Naive thymus-derived CD4-positive, alpha-beta T cell (primary cell): ENCODE measurements at regions not wholly inside any gene's neighbourhood (a gene's known extent, or its start where the extent isn't known, plus 50 kb on each side); places are given as distances from the start of the nearest gene placed in this dataset.
"Not testable (repeated sequence)": the region's sequence is repeated elsewhere in the genome, so short reads cannot be mapped to it uniquely, and the experiment has no call there.

Experiments
- ATAC-seq: fragments of 150-1000 bp; cut with Tn5 transposase; 2 replicates; pipeline ENCODE4 v1.10.0; 2021; ENCODE audit warnings: mild to moderate bottlenecking, moderate library complexity
- CTCF ChIA-PET: fragments of 350-600 bp; sonication (Branson Sonifier 250); formaldehyde crosslinking; loops from one replicate; lab custom pipeline; 2021; ENCODE audit warnings: antibody characterized with exemption; lab: Charles Lee
- POLR2A ChIA-PET: fragments of 350-600 bp; sonication (Branson Sonifier 250); formaldehyde crosslinking; loops from one replicate; lab custom pipeline; 2021; ENCODE audit warnings: antibody characterized with exemption, inconsistent platforms; lab: Charles Lee
- DNase-seq, 9 donors: peaks; one replicate each; pipeline versions ENCODE4 v3.0.0 to v3.0.0-alpha.2; 2020 to 2022; ENCODE audit warnings: mixed read lengths in 1 of 9
- H3K27ac ChIP-seq: one replicate; pipeline ENCODE4 v1.7.0; 2013; ENCODE audit warnings: mild to moderate bottlenecking, low read depth, low read length, moderate library complexity
- H3K27me3 ChIP-seq, 2 donors: one replicate each; pipeline ENCODE4 v1.7.0; 2013; ENCODE audit warnings: low read length in 2 of 2, mild to moderate bottlenecking in 2 of 2, moderate library complexity in 2 of 2; ENCODE audit not compliant: control insufficient read depth in 2 of 2, insufficient read depth in 2 of 2
- H3K36me3 ChIP-seq, 3 experiments: 1 replicate in 2 of 3; 2 replicates in 1 of 3; pipeline ENCODE4 v1.7.0; 2013; ENCODE audit warnings: low read length in 3 of 3, mild to moderate bottlenecking in 3 of 3, moderate library complexity in 1 of 3; ENCODE audit not compliant: insufficient read depth in 3 of 3, control insufficient read depth in 2 of 3
- H3K4me1 ChIP-seq, 2 donors: one replicate each; pipeline ENCODE4 v1.7.0; 2013; ENCODE audit warnings: low read length in 2 of 2, mild to moderate bottlenecking in 2 of 2, moderate library complexity in 1 of 2; ENCODE audit not compliant: control insufficient read depth in 2 of 2, insufficient read depth in 2 of 2
- H3K4me3 ChIP-seq: 2 replicates; pipeline ENCODE4 v1.7.0; 2013; ENCODE audit warnings: mild to moderate bottlenecking, low read length
- H3K9me3 ChIP-seq, 3 experiments: 1 replicate in 2 of 3; 2 replicates in 1 of 3; pipeline ENCODE4 v1.7.0; 2013; ENCODE audit warnings: low read length in 3 of 3; ENCODE audit not compliant: control insufficient read depth in 2 of 3
- H3K27ac Mint-ChIP-seq, 9 donors: one replicate each; pipeline ENCODE4 v1.8.0; 2020 to 2022; ENCODE audit warnings: mixed read lengths in 9 of 9, mild to moderate bottlenecking in 8 of 9, moderate library complexity in 5 of 9, inconsistent platforms in 2 of 9
- H3K27me3 Mint-ChIP-seq, 5 donors: one replicate each; pipeline ENCODE4 v1.8.0; 2021 to 2022; ENCODE audit warnings: mixed read lengths in 5 of 5, mild to moderate bottlenecking in 1 of 5
- H3K36me3 Mint-ChIP-seq, 5 donors: one replicate each; pipeline ENCODE4 v1.8.0; 2020 to 2022; ENCODE audit warnings: mixed read lengths in 5 of 5, mild to moderate bottlenecking in 3 of 5, inconsistent platforms in 1 of 5
- H3K4me1 Mint-ChIP-seq, 7 donors: one replicate each; pipeline ENCODE4 v1.8.0; 2020 to 2022; ENCODE audit warnings: mixed read lengths in 7 of 7, mild to moderate bottlenecking in 3 of 7, inconsistent platforms in 1 of 7
- H3K4me3 Mint-ChIP-seq, 10 donors: one replicate each; pipeline ENCODE4 v1.8.0; 2020 to 2022; ENCODE audit warnings: mild to moderate bottlenecking in 10 of 10, mixed read lengths in 10 of 10, moderate library complexity in 6 of 10, inconsistent platforms in 2 of 10
- H3K9me3 Mint-ChIP-seq, 11 donors: one replicate each; pipeline ENCODE4 v1.8.0; 2020 to 2022; ENCODE audit warnings: mixed read lengths in 11 of 11, mild to moderate bottlenecking in 4 of 11, inconsistent platforms in 1 of 11, moderate library complexity in 1 of 11
- intact Hi-C, 2 donors: fragments of 100-400 bp; cut with micrococcal nuclease; formaldehyde crosslinking; loops; one replicate each; pipeline ENCODE4 v1.15.1; 2023

- H3K9me3 ChIP-seq, CTCF ChIA-PET, H3K4me1 Mint-ChIP-seq, H3K4me3 ChIP-seq, H3K4me1 ChIP-seq, H3K27ac ChIP-seq, intact Hi-C loops, POLR2A ChIA-PET, DNase-seq, H3K27me3 ChIP-seq, H3K9me3 Mint-ChIP-seq, H3K4me3 Mint-ChIP-seq, H3K27ac Mint-ChIP-seq, H3K36me3 ChIP-seq, H3K36me3 Mint-ChIP-seq: not testable (repeated sequence)
- H3K27me3 Mint-ChIP-seq, result peaks cover 0 to 23% (median 17%) of the 10 kb centered on the region in 5 donors
- peak; percentile 75 for ATAC-seq
Observed at GRCh38 chr5:50922134-50922941, 255.9 kb downstream of the PARP8 start.

GRCh38 chr5:50922942-50923767 is 256.7 kb downstream of the PARP8 start:
- Mint-ChIP-seq H3K4me1 (no peaks in the 10 kb centered on the region), H3K36me3 (no peaks in the 10 kb centered on the region), H3K27me3 (peaks cover 0 to 21% (median 17%) of the 10 kb centered on the region in 5 donors), H3K9me3 (peaks cover 0 to 5% (median 0%) of the 10 kb centered on the region in 11 donors), H3K4me3 (no peak overlapping the region), H3K27ac (no peak overlapping the region)
- Histone ChIP-seq H3K36me3 (no peaks in the 10 kb centered on the region), H3K9me3 (no peaks in the 10 kb centered on the region), H3K27ac (no peak overlapping the region), H3K4me3 (no peak overlapping the region), H3K27me3 (peaks cover 0 to 5% of the 10 kb centered on the region in 2 donors), H3K4me1 (no peaks in the 10 kb centered on the region)
- no peak for DNase-seq
- POLR2A ChIA-PET, result no interaction called here
- ATAC-seq, result no peak
- intact Hi-C loops, result no loop called here
- CTCF ChIA-PET, result no interaction called here

- intact Hi-C loops, result no loop called here
- CTCF ChIA-PET, result no interaction called here
Observed at GRCh38 chr5:50923768-50924494, 257.5 kb downstream of the PARP8 start.

GRCh38 chr5:50927953-50928352 is 261.5 kb downstream of the PARP8 start:
- H3K27me3 Mint-ChIP-seq, result peaks cover 8 to 40% (median 26%) of the 10 kb centered on the region in 5 donors
- H3K27ac Mint-ChIP-seq, result no peak overlapping the region
- CTCF ChIA-PET, result interaction anchor here (0.6 kb wide), 1 partner anchor 272 kb away, joined by 3 read pairs; no protein-coding TSS in a partner anchor
- H3K4me3 Mint-ChIP-seq, result no peak overlapping the region
- Histone ChIP-seq H3K9me3 (no peaks in the 10 kb centered on the region), H3K36me3 (no peaks in the 10 kb centered on the region), H3K4me3 (no peak overlapping the region), H3K27me3 (peaks cover 0 to 5% of the 10 kb centered on the region in 2 donors), H3K27ac (no peak overlapping the region), H3K4me1 (no peaks in the 10 kb centered on the region)
- ATAC-seq (no peak), DNase-seq (no peak)
- intact Hi-C loops, result no loop called here
- H3K36me3 Mint-ChIP-seq, result no peaks in the 10 kb centered on the region
- peaks cover 0 to 5% (median 0%) of the 10 kb centered on the region in 11 donors for H3K9me3 Mint-ChIP-seq
- POLR2A ChIA-PET, result no interaction called here
- H3K4me1 Mint-ChIP-seq, result no peaks in the 10 kb centered on the region

More at GRCh38 chr5:50923768-50924494, 257.5 kb downstream of the PARP8 start:
- DNase-seq, result no peak
- no peaks in the 10 kb centered on the region for H3K9me3 ChIP-seq
- POLR2A ChIA-PET, result no interaction called here
- H3K4me1 ChIP-seq, result no peaks in the 10 kb centered on the region
- no peaks in the 10 kb centered on the region for H3K36me3 ChIP-seq
- ATAC-seq, result no peak
- peaks cover 0 to 22% (median 19%) of the 10 kb centered on the region in 5 donors for H3K27me3 Mint-ChIP-seq
- H3K4me3 Mint-ChIP-seq, result no peak overlapping the region
- H3K27ac Mint-ChIP-seq, result no peak overlapping the region
- H3K27me3 ChIP-seq, result peaks cover 0 to 5% of the 10 kb centered on the region in 2 donors
- H3K9me3 Mint-ChIP-seq, result peaks cover 0 to 5% (median 0%) of the 10 kb centered on the region in 11 donors
- H3K4me1 Mint-ChIP-seq, result no peaks in the 10 kb centered on the region
- no peak overlapping the region for H3K27ac ChIP-seq
- H3K4me3 ChIP-seq, result no peak overlapping the region
- H3K36me3 Mint-ChIP-seq, result no peaks in the 10 kb centered on the region

GRCh38 chr5:50929174-50929573 is 262.7 kb downstream of the PARP8 start:
- no peaks in the 10 kb centered on the region for H3K36me3 ChIP-seq
- Mint-ChIP-seq H3K36me3 (no peaks in the 10 kb centered on the region), H3K27me3 (peaks cover 8 to 38% (median 24%) of the 10 kb centered on the region in 5 donors), H3K4me1 (no peaks in the 10 kb centered on the region), H3K9me3 (peaks cover 0 to 5% (median 0%) of the 10 kb centered on the region in 11 donors), H3K27ac (no peak overlapping the region), H3K4me3 (no peak overlapping the region)
- no peaks in the 10 kb centered on the region for H3K4me1 ChIP-seq
- ChIA-PET CTCF (no interaction called here), POLR2A (no interaction called here)
- ATAC-seq, result no peak
- H3K27me3 ChIP-seq, result peaks cover 0 to 5% of the 10 kb centered on the region in 2 donors
- intact Hi-C loops, result no loop called here
- H3K9me3 ChIP-seq, result no peaks in the 10 kb centered on the region
- DNase-seq, result no peak
- no peak overlapping the region for H3K4me3 ChIP-seq
- H3K27ac ChIP-seq, result no peak overlapping the region

GRCh38 chr5:50934343-50934742 is 267.9 kb downstream of the PARP8 start:
- ATAC-seq, result no peak
- peaks cover 5 to 39% (median 28%) of the 10 kb centered on the region in 5 donors for H3K27me3 Mint-ChIP-seq
- no peak overlapping the region for H3K4me3 ChIP-seq
- H3K4me3 Mint-ChIP-seq, result no peak overlapping the region
- H3K27ac Mint-ChIP-seq, result no peak overlapping the region
- ChIA-PET CTCF (no interaction called here), POLR2A (no interaction called here)
- H3K27me3 ChIP-seq, result no peaks in the 10 kb centered on the region
- peaks cover 0 to 8% (median 0%) of the 10 kb centered on the region in 11 donors for H3K9me3 Mint-ChIP-seq
- no peaks in the 10 kb centered on the region for H3K36me3 ChIP-seq
- H3K4me1 Mint-ChIP-seq, result no peaks in the 10 kb centered on the region
- no peaks in the 10 kb centered on the region for H3K4me1 ChIP-seq
- H3K27ac ChIP-seq, result no peak overlapping the region
- intact Hi-C loops, result no loop called here
- DNase-seq, result no peak
- H3K36me3 Mint-ChIP-seq, result no peaks in the 10 kb centered on the region
- no peaks in the 10 kb centered on the region for H3K9me3 ChIP-seq
